ENCODE measurements at regions not wholly inside any gene's neighbourhood (a gene's known extent, or its start where the extent isn't known, plus 50 kb on each side); places are given as distances from the start of the nearest gene placed in this dataset.

- Histone ChIP-seq H3K36me3 (replicated peaks in 1 of 2; ENCODE audit: insufficient read depth in 1 of 2, low read depth in 2 of 2) (no peaks in the 10 kb centered on the region), H3K9me3 (no peaks in the 10 kb centered on the region), H3K27ac (no peak overlapping the region), H3K27me3 (no peaks in the 10 kb centered on the region), H3K4me1 (peaks cover 19% of the 10 kb centered on the region), H3K4me3 (no peak overlapping the region)
- no peak for ATAC-seq
- DNase-seq, result no peak
- WGBS, 2 donors, result 95 to 100% methylated on average over 1 of the region's 1 CpG
- TF ChIP-seq CTCF (IDR thresholded peaks at IDR 0.05), result no peak
- TF ChIP-seq POLR2A (IDR thresholded peaks at IDR 0.05), result no peak
- intact Hi-C loops (cut with DNase I), result no loop called here
These were observed 247.9 kb upstream of the HTR2A start for GRCh38 chr13:47144782-47145181.

- H3K4me3 ChIP-seq, result no peak overlapping the region
- no peaks in the 10 kb centered on the region for H3K36me3 ChIP-seq (replicated peaks in 1 of 2; ENCODE audit: insufficient read depth in 1 of 2, low read depth in 2 of 2)
- intact Hi-C loops (cut with DNase I), result no loop called here
- TF ChIP-seq POLR2A (IDR thresholded peaks at IDR 0.05) (no peak), CTCF (IDR thresholded peaks at IDR 0.05) (no peak)
- DNase-seq, result no peak
- no peak for ATAC-seq
- peaks cover 14% of the 10 kb centered on the region for H3K4me1 ChIP-seq
- 34 to 39% methylated on average over 2 of the region's 2 CpGs for WGBS, 2 donors
- H3K9me3 ChIP-seq, result no peaks in the 10 kb centered on the region
- no peaks in the 10 kb centered on the region for H3K27me3 ChIP-seq
- H3K27ac ChIP-seq, result no peak overlapping the region
These were observed 245.3 kb upstream of the HTR2A start for GRCh38 chr13:47142105-47142504.

GRCh38 chr13:47139519-47139918, 242.7 kb upstream of the HTR2A start:
- DNase-seq, result no peak
- WGBS, 2 donors, result 77 to 83% methylated on average over 2 of the region's 2 CpGs
- Histone ChIP-seq H3K4me3 (no peak overlapping the region), H3K9me3 (no peaks in the 10 kb centered on the region), H3K27me3 (no peaks in the 10 kb centered on the region), H3K27ac (no peak overlapping the region), H3K36me3 (replicated peaks in 1 of 2; ENCODE audit: insufficient read depth in 1 of 2, low read depth in 2 of 2) (no peaks in the 10 kb centered on the region), H3K4me1 (peaks cover 31% of the 10 kb centered on the region)
- no peak for ATAC-seq
- intact Hi-C loops (cut with DNase I), result no loop called here
- TF ChIP-seq POLR2A (IDR thresholded peaks at IDR 0.05), result no peak
- TF ChIP-seq CTCF (IDR thresholded peaks at IDR 0.05), result no peak

DNA sequence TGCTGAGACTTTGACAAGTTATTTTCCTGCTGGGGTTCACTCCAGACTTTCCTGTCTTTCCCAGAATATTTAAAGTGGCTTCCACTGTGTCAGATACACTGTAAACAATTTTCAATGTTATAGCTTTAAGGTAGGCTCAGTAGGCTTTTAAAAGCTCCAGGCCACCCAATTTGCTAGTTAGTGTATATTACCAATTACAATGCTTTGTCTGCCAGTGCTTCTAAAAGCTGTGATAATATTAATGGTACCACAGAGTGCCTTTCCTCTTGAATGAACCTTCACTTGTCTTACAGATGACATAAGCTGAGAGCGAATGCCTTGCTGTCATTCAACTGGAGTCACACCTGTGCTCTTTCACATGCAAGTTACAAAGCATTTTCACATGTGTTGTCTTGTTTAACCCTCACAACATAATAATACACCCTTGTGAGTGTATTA, 239.7 kb upstream of the HTR2A start:
- no peak for TF ChIP-seq POLR2A (IDR thresholded peaks at IDR 0.05)
- no peak for TF ChIP-seq CTCF (IDR thresholded peaks at IDR 0.05)
- 25 to 29% methylated on average over 1 of the region's 1 CpG for WGBS, 2 donors
- no peak overlapping the region for H3K4me3 ChIP-seq
- no peaks in the 10 kb centered on the region for H3K9me3 ChIP-seq
- no peaks in the 10 kb centered on the region for H3K36me3 ChIP-seq (replicated peaks in 1 of 2; ENCODE audit: insufficient read depth in 1 of 2, low read depth in 2 of 2)
- peak overlapping the region in 2 of 4 donors; percentile 29 to 35 for H3K27ac ChIP-seq
- intact Hi-C loops (cut with DNase I), result no loop called here
- DNase-seq (peak in 2 of 4 donors; percentile 7 to 14), ATAC-seq (peak; percentile 65)
- no peaks in the 10 kb centered on the region for H3K27me3 ChIP-seq
- peaks cover 20% of the 10 kb centered on the region for H3K4me1 ChIP-seq

DNA sequence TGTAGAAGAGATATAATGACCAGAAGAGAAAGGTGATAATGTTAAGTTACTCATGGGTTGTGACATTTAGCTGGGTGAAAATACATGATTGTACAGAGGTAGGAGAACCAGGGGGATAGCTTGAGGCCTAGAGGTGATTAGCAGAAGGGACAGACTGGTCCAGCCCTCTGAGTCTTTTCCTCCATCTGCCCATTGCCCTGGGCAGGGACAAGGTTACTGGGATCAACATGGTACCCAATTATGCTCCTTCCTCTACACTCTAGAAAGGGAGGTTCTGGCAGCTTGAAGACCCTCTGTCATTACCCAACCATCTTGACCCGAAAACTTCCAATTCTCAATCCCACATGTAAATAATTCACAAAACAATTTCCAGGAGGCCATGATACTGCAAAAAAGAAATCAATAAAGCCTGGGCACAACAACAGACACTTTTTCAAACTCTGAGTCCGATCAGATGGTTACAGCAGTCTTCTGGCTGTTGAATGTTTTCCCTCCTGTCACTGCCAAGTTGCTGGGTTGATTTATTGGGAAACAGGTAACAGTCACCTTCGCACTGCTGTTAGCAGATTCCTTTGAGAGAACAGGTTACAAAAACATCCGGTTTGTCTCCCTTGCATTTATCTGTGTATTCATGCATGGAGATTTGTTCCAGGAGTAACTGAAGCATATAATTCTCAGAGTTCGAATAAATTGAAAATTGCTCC, 239.1 kb upstream of the HTR2A start:
- Histone ChIP-seq H3K4me3 (no peak overlapping the region), H3K27me3 (no peaks in the 10 kb centered on the region), H3K36me3 (replicated peaks in 1 of 2; ENCODE audit: insufficient read depth in 1 of 2, low read depth in 2 of 2) (no peaks in the 10 kb centered on the region), H3K27ac (peak overlapping the region in 3 of 4 donors; percentile 3 to 35 (median 29)), H3K4me1 (peaks cover 18% of the 10 kb centered on the region), H3K9me3 (no peaks in the 10 kb centered on the region)
- ATAC-seq (peak; percentile 80), DNase-seq (peak in 3 of 4 donors; percentile 13 to 49 (median 28))
- TF ChIP-seq POLR2A (IDR thresholded peaks at IDR 0.05) (no peak), CTCF (IDR thresholded peaks at IDR 0.05) (no peak)
- intact Hi-C loops (cut with DNase I), result no loop called here
- WGBS, 2 donors, result 15 to 16% methylated on average over 5 of the region's 5 CpGs
